A549 (cell line): ENCODE measurements at regions not wholly inside any gene's neighbourhood (a gene's known extent, or its start where the extent isn't known, plus 50 kb on each side); places are given as distances from the start of the nearest gene placed in this dataset.

Experiments
- CTCF ChIP-seq: fragments of >200 bp; sonication (Bioruptor Twin); formaldehyde crosslinking; IDR thresholded peaks from 3 replicates; pipeline ENCODE4 v1.5.1; 2016
- HOXA7 ChIP-seq: fragments of 250-450 bp; sonication (Bioruptor Pico); IDR thresholded peaks from 2 replicates; pipeline ENCODE4 v1.5.0; 2020; ENCODE audit warnings: mild to moderate bottlenecking, moderate library complexity
- PHF8 ChIP-seq: fragments of 200-600 bp; sonication (generic); IDR thresholded peaks from 2 replicates; pipeline ENCODE4 v1.6.1; 2016; ENCODE audit warnings: low read depth, mild to moderate bottlenecking, antibody characterized with exemption, moderate library complexity, borderline replicate concordance
- POLR2A ChIP-seq: IDR thresholded peaks from 2 replicates; pipeline ENCODE4 v1.6.1; 2012; ENCODE audit warnings: mild to moderate bottlenecking, low read length
- RAD21 ChIP-seq, 2 experiments: fragments of >200 bp in 1 of 2; sonication (Bioruptor Twin) in 1 of 2; formaldehyde crosslinking in 1 of 2; IDR thresholded peaks in 1 of 2; conservative IDR thresholded peaks in 1 of 2; 2 replicates in 1 of 2; 3 replicates in 1 of 2; pipeline ENCODE4 v1.6.1; 2012 to 2018; ENCODE audit warnings: inconsistent platforms in 1 of 2
- REST ChIP-seq: fragments of 200-600 bp; sonication (generic); IDR thresholded peaks from 2 replicates; pipeline ENCODE4 v1.6.1; 2016; ENCODE audit warnings: antibody characterized with exemption, mild to moderate bottlenecking, moderate library complexity
- SMC3 ChIP-seq: fragments of >200 bp; sonication (Bioruptor Twin); formaldehyde crosslinking; IDR thresholded peaks from 3 replicates; pipeline ENCODE4 v1.6.1; 2018; ENCODE audit warnings: inconsistent platforms
- ZNF302 ChIP-seq: fragments of 250-450 bp; sonication (Bioruptor Pico); IDR thresholded peaks from 2 replicates; pipeline ENCODE4 v1.9.0; 2021; ENCODE audit warnings: inconsistent platforms, mild to moderate bottlenecking, moderate library complexity

DNA sequence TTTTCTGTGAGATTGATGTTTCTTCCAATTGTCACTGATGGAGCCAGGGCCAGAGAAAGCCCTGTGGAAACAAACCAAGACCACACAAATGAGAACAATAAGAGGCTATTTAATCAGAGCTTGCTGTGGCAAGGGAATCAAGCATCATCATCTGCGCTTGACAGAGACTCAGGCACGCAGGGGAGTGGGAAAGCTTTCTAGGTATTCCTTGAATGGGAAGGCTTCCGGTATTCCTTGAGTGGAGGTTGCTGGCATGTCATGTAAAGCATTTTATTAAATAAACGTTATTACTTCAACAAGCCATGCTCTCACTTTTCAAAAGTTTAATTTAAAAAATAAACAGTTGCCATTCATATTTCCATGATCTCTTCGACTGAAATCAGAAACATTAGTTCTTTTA is 194.6 kb upstream of the SYT4 start:
- TF ChIP-seq HOXA7 (CRISPR knock-in tag) (no peak), CTCF (no peak), POLR2A (no peak), SMC3 (no peak), PHF8 (no peak), REST (no peak), ZNF302 (CRISPR knock-in tag) (no peak), RAD21 (conservative IDR thresholded peaks at IDR 0.05 in 1 of 2, IDR thresholded peaks at IDR 0.05 in 1 of 2) (no peak)
